Neural cell (in vitro differentiated cells): ENCODE measurements at regions not wholly inside any gene's neighbourhood (a gene's known extent, or its start where the extent isn't known, plus 50 kb on each side); places are given as distances from the start of the nearest gene placed in this dataset.

Source experiments
- H2AFZ ChIP-seq: fragments of 200-600, 300-800 bp; sonication (generic), shearing (Covaris generic); 2 replicates; pipeline ENCODE4 v1.6.0; 2014; ENCODE audit warnings: low read depth, mild to moderate bottlenecking, antibody characterized with exemption, low read length, moderate library complexity
- H3F3A ChIP-seq: fragments of 200-600 bp; shearing (Covaris generic); 2 replicates; pipeline ENCODE4 v1.6.1; 2016; ENCODE audit warnings: mild to moderate bottlenecking, moderate library complexity, mixed read lengths, antibody characterized with exemption, low read length; ENCODE audit not compliant: insufficient read depth, poor library complexity, severe bottlenecking
- H3K27ac ChIP-seq: fragments of 200-600, 300-800 bp; sonication (generic), shearing (Covaris generic); 2 replicates; pipeline ENCODE4 v1.5.1; 2014; ENCODE audit warnings: mild to moderate bottlenecking, low read length, moderate library complexity
- H3K27me3 ChIP-seq: fragments of 300-800, 200-600 bp; sonication (generic), shearing (Covaris generic); 2 replicates; pipeline ENCODE4 v1.6.0; 2014; ENCODE audit warnings: mild to moderate bottlenecking, low read depth, low read length, moderate library complexity; ENCODE audit not compliant: insufficient read depth
- H3K36me3 ChIP-seq: fragments of 300-800, 200-600 bp; sonication (generic), shearing (Covaris generic); 2 replicates; pipeline ENCODE4 v1.5.1; 2014; ENCODE audit warnings: mild to moderate bottlenecking, antibody characterized with exemption, low read length, moderate library complexity; ENCODE audit not compliant: insufficient read depth
- H3K4me2 ChIP-seq: fragments of 300-800, 200-600 bp; sonication (generic), shearing (Covaris generic); 2 replicates; pipeline ENCODE4 v1.6.0; 2014; ENCODE audit warnings: mild to moderate bottlenecking, low read length
- H3K4me3 ChIP-seq: fragments of 300-800, 200-600 bp; sonication (generic), shearing (Covaris generic); 2 replicates; pipeline ENCODE4 v1.5.1; 2014; ENCODE audit warnings: mild to moderate bottlenecking, low read length, moderate library complexity
- H3K79me2 ChIP-seq: fragments of 200-600 bp; shearing (Covaris generic); replicated peaks from 2 replicates; pipeline ENCODE4 v1.6.0; 2014; ENCODE audit warnings: mild to moderate bottlenecking, low read length, moderate library complexity; ENCODE audit not compliant: insufficient read depth
- H3K9ac ChIP-seq: fragments of 300-800, 200-600 bp; sonication (generic), shearing (Covaris generic); 2 replicates; pipeline ENCODE4 v1.6.1; 2016; ENCODE audit warnings: mild to moderate bottlenecking, low read length, mixed read lengths
- H3K9me2 ChIP-seq: fragments of 200-600 bp; shearing (Covaris generic); 2 replicates; pipeline ENCODE4 v1.6.1; 2016; ENCODE audit warnings: mild to moderate bottlenecking, low read length, mixed read lengths; ENCODE audit not compliant: insufficient read depth
- H3K9me3 ChIP-seq: fragments of 200-600, 300-800 bp; sonication (generic), shearing (Covaris generic); 2 replicates; pipeline ENCODE4 v1.6.1; 2016; ENCODE audit warnings: mild to moderate bottlenecking, mixed run types, low read length, moderate library complexity, mixed read lengths
- H4K20me1 ChIP-seq: fragments of 200-600 bp; shearing (Covaris generic); 2 replicates; pipeline ENCODE4 v1.6.1; 2016; ENCODE audit warnings: mild to moderate bottlenecking, mixed run types; ENCODE audit not compliant: insufficient read depth
- CTCF ChIP-seq: fragments of 450-650 bp; IDR thresholded peaks from 2 replicates; pipeline ENCODE4 v1.5.1; 2014; ENCODE audit warnings: antibody characterized with exemption, mild to moderate bottlenecking, moderate library complexity; ENCODE audit not compliant: poor library complexity, severe bottlenecking
- EP300 ChIP-seq: fragments of 450-650 bp; conservative IDR thresholded peaks from 2 replicates; pipeline ENCODE4 v1.6.1; 2014; ENCODE audit warnings: antibody characterized with exemption, mild to moderate bottlenecking, moderate library complexity; ENCODE audit not compliant: poor library complexity, severe bottlenecking
- EZH2 ChIP-seq: fragments of 200-600, 300-800 bp; shearing (Covaris generic), sonication (generic); IDR thresholded peaks from 2 replicates; pipeline ENCODE4 v1.6.1; 2014; ENCODE audit warnings: antibody characterized with exemption, low read length, borderline replicate concordance, mild to moderate bottlenecking; ENCODE audit not compliant: insufficient read depth, poor library complexity, severe bottlenecking
- MXI1 ChIP-seq: fragments of 450-650 bp; conservative IDR thresholded peaks from 2 replicates; pipeline ENCODE4 v1.6.1; 2014; ENCODE audit warnings: antibody characterized with exemption, mild to moderate bottlenecking; ENCODE audit not compliant: poor library complexity, severe bottlenecking
- RAD21 ChIP-seq: fragments of 450-650 bp; conservative IDR thresholded peaks from 2 replicates; pipeline ENCODE4 v1.6.1; 2014; ENCODE audit warnings: antibody characterized with exemption, mild to moderate bottlenecking, moderate library complexity
- TAF1 ChIP-seq: IDR thresholded peaks from 2 replicates; pipeline ENCODE4 v1.6.1; 2012; ENCODE audit warnings: low read depth

GRCh38 chr10:44557596-44558191, 172.8 kb upstream of the CXCL12 start:
- TF ChIP-seq EZH2 (no peak), CTCF (no peak), TAF1 (no peak), RAD21 (no peak)
- no peak overlapping the region for H3K4me2 ChIP-seq
- no peak overlapping the region for H3K27ac ChIP-seq
- H3K9me2 ChIP-seq = no peaks in the 10 kb centered on the region
- H3K79me2 ChIP-seq = no peaks in the 10 kb centered on the region
- no peaks in the 10 kb centered on the region for H3K27me3 ChIP-seq
- H2AFZ ChIP-seq = no peak overlapping the region
- H4K20me1 ChIP-seq = no peaks in the 10 kb centered on the region
- no peaks in the 10 kb centered on the region for H3K36me3 ChIP-seq
- no peaks in the 10 kb centered on the region for H3F3A ChIP-seq
- no peak overlapping the region for H3K9ac ChIP-seq
- H3K4me3 ChIP-seq = no peak overlapping the region
- no peaks in the 10 kb centered on the region for H3K9me3 ChIP-seq

GRCh38 chr10:44558521-44558920, 173.6 kb upstream of the CXCL12 start:
- Histone ChIP-seq H3K27ac (no peak overlapping the region), H3K79me2 (no peaks in the 10 kb centered on the region), H3K4me2 (no peak overlapping the region), H3K27me3 (no peaks in the 10 kb centered on the region), H3K4me3 (no peak overlapping the region), H3K9ac (no peak overlapping the region), H3K36me3 (no peaks in the 10 kb centered on the region), H2AFZ (no peak overlapping the region), H3K9me3 (no peaks in the 10 kb centered on the region), H4K20me1 (no peaks in the 10 kb centered on the region), H3F3A (no peaks in the 10 kb centered on the region), H3K9me2 (no peaks in the 10 kb centered on the region)
- TF ChIP-seq RAD21 = no peak
- no peak for TF ChIP-seq EP300
- no peak for TF ChIP-seq MXI1

- Histone ChIP-seq H3K27ac (no peak overlapping the region), H3K4me2 (no peak overlapping the region), H3K27me3 (no peaks in the 10 kb centered on the region), H3K9ac (no peak overlapping the region), H2AFZ (no peak overlapping the region), H3K79me2 (no peaks in the 10 kb centered on the region), H3K9me3 (no peaks in the 10 kb centered on the region), H3F3A (no peaks in the 10 kb centered on the region), H4K20me1 (no peaks in the 10 kb centered on the region), H3K4me3 (no peak overlapping the region), H3K9me2 (no peaks in the 10 kb centered on the region), H3K36me3 (no peaks in the 10 kb centered on the region)
- TF ChIP-seq TAF1 = no peak
- no peak for TF ChIP-seq CTCF
- TF ChIP-seq MXI1 = no peak
- TF ChIP-seq EZH2 = no peak
Observed at GRCh38 chr10:44564361-44564760, 179.5 kb upstream of the CXCL12 start.
